Gastrocnemius medialis (tissue), 4 donors: ENCODE measurements at regions not wholly inside any gene's neighbourhood (a gene's known extent, or its start where the extent isn't known, plus 50 kb on each side); places are given as distances from the start of the nearest gene placed in this dataset.

Experiments used
- CTCF ChIP-seq, 5 experiments: fragments of 450-650 bp in 3 of 5; fragments of 200-600 bp in 2 of 5; sonication (generic) in 2 of 5; IDR thresholded peaks in 4 of 5; conservative IDR thresholded peaks in 1 of 5; 1 replicate in 4 of 5; 2 replicates in 1 of 5; pipeline ENCODE4 v1.5.1; 2016 to 2019; ENCODE audit warnings: antibody characterized with exemption in 5 of 5, mild to moderate bottlenecking in 3 of 5, moderate library complexity in 3 of 5
- POLR2A ChIP-seq, 2 donors: fragments of 450-650 bp; IDR thresholded peaks; one replicate each; pipeline ENCODE4 v1.6.1; 2017; ENCODE audit warnings: antibody characterized with exemption in 2 of 2, mild to moderate bottlenecking in 2 of 2, moderate library complexity in 2 of 2

- no peak for TF ChIP-seq POLR2A (IDR thresholded peaks at IDR 0.05)
- TF ChIP-seq CTCF (IDR thresholded peaks at IDR 0.05 in 4 of 5, conservative IDR thresholded peaks at IDR 0.05 in 1 of 5), result no peak
Observed at GRCh38 chr6:1239805-1240204, 72.1 kb upstream of the FOXQ1 start.
